Left lung (tissue), 4 donors: ENCODE measurements at regions not wholly inside any gene's neighbourhood (a gene's known extent, or its start where the extent isn't known, plus 50 kb on each side); places are given as distances from the start of the nearest gene placed in this dataset.
"Not testable (repeated sequence)": the region's sequence is repeated elsewhere in the genome, so short reads cannot be mapped to it uniquely, and the experiment has no call there.

Source experiments
- ATAC-seq: fragments of 200-7000 bp; cut with Tn5 transposase; one replicate; pipeline ENCODE4 v1.9.1; 2020; ENCODE audit warnings: moderate library complexity
- DNase-seq, 4 donors: peaks; one replicate each; pipeline ENCODE4 v3.0.0-alpha.2; 2013 to 2020
- H3K27ac ChIP-seq, 2 donors: fragments of 200-600 bp; sonication (generic) in 1 of 2; one replicate each; pipeline versions ENCODE4 v1.5.0 to v1.8.0; 2020 to 2021
- H3K27me3 ChIP-seq, 2 donors: fragments of 200-600 bp; sonication (generic) in 1 of 2; one replicate each; pipeline versions ENCODE4 v1.5.0 to v1.8.0; 2020 to 2021
- H3K36me3 ChIP-seq, 2 donors: fragments of 200-600 bp; sonication (generic) in 1 of 2; one replicate each; pipeline versions ENCODE4 v1.5.0 to v1.8.0; 2020 to 2021
- H3K4me1 ChIP-seq, 2 donors: fragments of 200-600 bp; one replicate each; pipeline ENCODE4 v1.8.0; 2021
- H3K4me3 ChIP-seq, 2 donors: fragments of 200-600 bp; sonication (generic) in 1 of 2; one replicate each; pipeline versions ENCODE4 v1.5.0 to v1.8.0; 2020 to 2021; ENCODE audit warnings: mild to moderate bottlenecking in 1 of 2
- H3K9me3 ChIP-seq, 2 donors: fragments of 200-600 bp; sonication (generic) in 1 of 2; one replicate each; pipeline versions ENCODE4 v1.5.0 to v1.8.0; 2020 to 2021
- intact Hi-C, 2 donors: fragments of 100-400 bp; cut with DNase I; formaldehyde crosslinking; loops; one replicate each; pipeline versions ENCODE4 v1.11.2 to v1.14.2; 2022
- TF ChIP-seq, protein P1 (sequence below), 2 donors: fragments of 200-600 bp; sonication (generic) in 1 of 2; IDR thresholded peaks; one replicate each; pipeline versions ENCODE4 v1.5.0 to v1.8.0; 2021; ENCODE audit warnings: antibody characterized with exemption in 2 of 2
- donor health status: DM: no; HTN: yes; CAD: no.
- donor health status: DM: no; HTN: no; CAD: no.

DNA sequence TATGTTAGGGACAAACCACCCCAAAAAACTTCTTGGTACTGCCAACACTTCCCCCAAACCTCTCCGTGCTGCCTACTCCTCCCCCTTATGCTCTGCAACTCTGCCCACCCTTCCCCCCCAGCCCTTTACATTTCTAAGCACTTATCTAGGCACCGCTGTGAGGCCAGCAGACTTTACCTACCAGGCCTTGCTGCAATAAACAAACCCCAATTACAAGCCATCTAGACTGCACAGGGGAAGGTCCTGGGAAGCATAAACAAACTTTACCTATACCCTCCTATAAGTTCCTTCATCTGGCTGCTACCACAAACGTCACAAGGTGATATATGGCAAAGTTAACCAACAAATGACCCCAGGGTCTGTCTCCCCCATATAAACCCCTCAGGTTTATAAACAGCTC, 259.4 kb upstream of the GULP1 start:
- ATAC-seq: no peak
- intact Hi-C loops: no loop called here

DNA sequence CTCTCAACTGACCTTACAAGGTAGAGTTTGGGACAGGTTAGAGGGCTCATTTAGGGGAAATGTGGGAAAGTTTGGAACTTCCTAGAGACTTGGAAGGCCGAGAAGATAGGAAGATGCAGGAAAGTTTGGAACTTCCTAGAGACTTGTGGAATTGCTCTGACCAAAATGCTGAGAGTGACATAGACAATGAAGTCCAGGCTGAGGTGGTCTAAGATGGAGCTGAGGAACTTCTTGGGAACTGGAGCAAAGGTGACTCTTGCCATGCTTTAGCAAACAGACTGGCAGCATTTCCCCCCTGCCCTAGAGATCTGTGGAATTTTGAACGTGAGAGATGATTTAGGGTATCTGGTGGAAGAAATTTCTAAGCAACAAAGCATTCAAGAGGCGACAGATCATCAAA, 258.9 kb upstream of the GULP1 start:
- H3K4me3 ChIP-seq: no peak overlapping the region
- H3K27me3 ChIP-seq: no peaks in the 10 kb centered on the region
- H3K4me1 ChIP-seq: no peaks in the 10 kb centered on the region
- intact Hi-C loops: no loop called here
- no peak for ATAC-seq
- no peaks in the 10 kb centered on the region for H3K36me3 ChIP-seq
- no peaks in the 10 kb centered on the region for H3K9me3 ChIP-seq
- DNase-seq: no peak
- TF ChIP-seq, protein P1, sequence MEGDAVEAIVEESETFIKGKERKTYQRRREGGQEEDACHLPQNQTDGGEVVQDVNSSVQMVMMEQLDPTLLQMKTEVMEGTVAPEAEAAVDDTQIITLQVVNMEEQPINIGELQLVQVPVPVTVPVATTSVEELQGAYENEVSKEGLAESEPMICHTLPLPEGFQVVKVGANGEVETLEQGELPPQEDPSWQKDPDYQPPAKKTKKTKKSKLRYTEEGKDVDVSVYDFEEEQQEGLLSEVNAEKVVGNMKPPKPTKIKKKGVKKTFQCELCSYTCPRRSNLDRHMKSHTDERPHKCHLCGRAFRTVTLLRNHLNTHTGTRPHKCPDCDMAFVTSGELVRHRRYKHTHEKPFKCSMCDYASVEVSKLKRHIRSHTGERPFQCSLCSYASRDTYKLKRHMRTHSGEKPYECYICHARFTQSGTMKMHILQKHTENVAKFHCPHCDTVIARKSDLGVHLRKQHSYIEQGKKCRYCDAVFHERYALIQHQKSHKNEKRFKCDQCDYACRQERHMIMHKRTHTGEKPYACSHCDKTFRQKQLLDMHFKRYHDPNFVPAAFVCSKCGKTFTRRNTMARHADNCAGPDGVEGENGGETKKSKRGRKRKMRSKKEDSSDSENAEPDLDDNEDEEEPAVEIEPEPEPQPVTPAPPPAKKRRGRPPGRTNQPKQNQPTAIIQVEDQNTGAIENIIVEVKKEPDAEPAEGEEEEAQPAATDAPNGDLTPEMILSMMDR (IDR thresholded peaks at IDR 0.05): no peak
- no peak overlapping the region for H3K27ac ChIP-seq

More for the DNA sequence above, 259.4 kb upstream of the GULP1 start:
- Histone ChIP-seq H3K36me3 (no peaks in the 10 kb centered on the region), H3K4me1 (no peaks in the 10 kb centered on the region), H3K27ac (no peak overlapping the region), H3K27me3 (no peaks in the 10 kb centered on the region), H3K9me3 (no peaks in the 10 kb centered on the region), H3K4me3 (no peak overlapping the region)
- no peak for DNase-seq
- TF ChIP-seq, protein P1 (IDR thresholded peaks at IDR 0.05): no peak

DNA sequence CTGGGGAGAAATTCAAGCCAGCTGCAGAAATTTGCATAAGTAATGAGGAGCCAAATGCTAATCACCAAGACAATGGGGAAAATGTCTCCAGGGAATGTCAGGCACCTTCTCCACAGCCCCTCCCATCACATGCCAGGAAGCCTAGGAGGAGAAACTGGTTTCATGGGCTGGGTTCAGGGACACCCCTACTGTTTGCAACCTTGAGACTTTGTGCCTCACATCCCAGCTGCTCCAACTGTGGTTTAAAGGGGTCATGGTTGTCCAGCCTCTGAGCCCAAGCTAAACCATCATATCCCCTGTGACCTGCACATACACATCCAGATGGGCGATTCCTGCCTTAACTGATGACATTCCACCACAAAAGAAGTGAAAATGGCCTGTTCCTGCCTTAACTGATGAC, 258.4 kb upstream of the GULP1 start:
- H3K27me3 ChIP-seq, ATAC-seq, H3K4me1 ChIP-seq, H3K36me3 ChIP-seq, H3K9me3 ChIP-seq, DNase-seq, H3K27ac ChIP-seq, intact Hi-C loops, H3K4me3 ChIP-seq: not testable (repeated sequence)

DNA sequence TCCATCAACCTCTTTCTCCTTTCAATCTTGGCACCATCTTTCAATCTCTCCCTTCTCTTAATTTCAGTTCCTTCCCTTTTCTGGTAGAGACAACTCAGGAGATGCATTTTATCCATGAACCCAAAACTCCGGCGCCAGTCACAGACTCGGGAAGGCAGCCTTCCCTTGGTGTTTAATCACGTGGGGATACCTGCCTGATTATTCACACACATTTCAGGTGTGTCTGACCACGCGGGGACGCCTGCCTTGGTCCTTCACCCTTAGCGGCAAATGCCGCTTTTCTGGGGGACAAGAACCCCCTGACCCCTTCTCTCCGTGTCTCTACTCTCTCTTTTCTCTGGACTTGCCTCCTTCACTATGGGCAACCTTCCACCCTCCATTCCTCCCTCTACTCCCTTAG, 257.6 kb upstream of the GULP1 start:
- DNase-seq, H3K27ac ChIP-seq, ATAC-seq, H3K36me3 ChIP-seq, H3K4me1 ChIP-seq, H3K27me3 ChIP-seq, H3K4me3 ChIP-seq, intact Hi-C loops, H3K9me3 ChIP-seq: not testable (repeated sequence)

DNA sequence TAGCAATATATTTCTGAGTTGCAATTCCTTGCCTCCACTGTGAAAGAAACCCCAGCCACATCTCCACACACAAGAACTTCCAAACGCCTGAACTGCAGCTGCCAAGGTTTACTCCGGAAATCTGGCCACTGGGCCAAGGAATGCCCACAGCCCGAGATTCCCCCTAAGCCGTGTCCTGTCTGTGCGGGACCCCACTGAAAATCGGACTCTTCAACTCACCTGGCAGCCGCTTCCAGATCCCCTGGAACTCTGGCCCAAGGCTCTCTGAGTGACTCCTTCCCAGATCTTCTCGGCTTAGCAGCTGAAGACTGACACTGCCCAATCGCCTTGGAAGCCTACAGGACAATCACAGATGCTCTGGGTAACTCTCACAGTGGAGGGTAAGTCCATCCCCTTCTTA, 256.3 kb upstream of the GULP1 start:
- peak in 1 of 4 donors; percentile 28 for DNase-seq
- H3K27ac ChIP-seq, intact Hi-C loops, H3K4me1 ChIP-seq, H3K36me3 ChIP-seq, H3K9me3 ChIP-seq, H3K27me3 ChIP-seq, ATAC-seq, H3K4me3 ChIP-seq: not testable (repeated sequence)

DNA sequence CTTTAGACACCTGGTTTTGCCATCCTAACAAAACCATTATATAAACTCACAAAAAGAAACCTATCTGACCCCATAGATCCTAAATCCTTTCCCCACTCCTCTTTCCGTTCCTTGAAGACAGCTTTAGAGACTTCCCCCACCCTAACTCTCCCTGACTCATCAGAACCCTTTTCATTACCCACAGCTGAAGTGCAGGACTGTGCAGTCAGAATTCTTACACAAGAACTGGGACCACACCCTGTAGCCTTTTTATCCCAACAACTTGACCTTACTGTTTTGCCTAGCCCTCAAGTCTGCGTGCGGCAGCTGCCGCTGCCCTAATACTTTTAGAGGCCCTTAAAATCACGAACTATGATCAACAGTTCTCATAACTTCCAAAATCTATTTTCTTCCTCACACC, 254.9 kb upstream of the GULP1 start:
- H3K27ac ChIP-seq, H3K27me3 ChIP-seq, DNase-seq, H3K4me3 ChIP-seq, H3K4me1 ChIP-seq, intact Hi-C loops, ATAC-seq, H3K36me3 ChIP-seq, H3K9me3 ChIP-seq: not testable (repeated sequence)

DNA sequence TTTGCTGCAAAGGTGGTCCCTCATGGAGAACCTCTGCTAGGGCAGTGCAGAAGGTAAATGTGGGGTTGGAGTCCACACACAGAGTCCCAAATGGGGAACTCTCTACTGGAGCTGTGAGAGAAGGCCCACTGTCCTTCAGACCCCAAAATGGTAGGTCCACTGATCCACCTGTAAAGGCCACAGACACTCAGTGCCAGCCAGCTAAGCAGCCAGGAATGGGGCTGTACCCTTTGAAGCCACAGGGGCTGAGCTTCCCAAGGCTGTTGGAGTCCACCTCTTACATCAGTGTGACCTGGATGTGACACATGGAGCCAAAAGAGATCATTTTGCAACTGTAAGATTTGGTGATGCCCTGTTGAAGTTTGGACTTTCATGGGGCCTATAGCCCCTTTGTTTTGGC, 252.4 kb upstream of the GULP1 start:
- no peaks in the 10 kb centered on the region for H3K4me1 ChIP-seq
- no peak for DNase-seq
- H3K36me3 ChIP-seq: no peaks in the 10 kb centered on the region
- H3K27me3 ChIP-seq: no peaks in the 10 kb centered on the region
- intact Hi-C loops: no loop called here
- no peak overlapping the region for H3K27ac ChIP-seq
- ATAC-seq: no peak
- TF ChIP-seq, protein P1 (IDR thresholded peaks at IDR 0.05): no peak
- no peak overlapping the region for H3K4me3 ChIP-seq
- H3K9me3 ChIP-seq: no peaks in the 10 kb centered on the region
